Panc1 (cell line): ENCODE measurements at regions not wholly inside any gene's neighbourhood (a gene's known extent, or its start where the extent isn't known, plus 50 kb on each side); places are given as distances from the start of the nearest gene placed in this dataset.

Experiments
- ATAC-seq: fragments of 200-7000 bp; cut with Tn5 transposase; 2 replicates; pipeline ENCODE4 v1.9.1; 2020; ENCODE audit warnings: mild to moderate bottlenecking, moderate library complexity
- BruUV-seq: library from RNA; stranded (reverse); fragments of 400-500 nt; replicated peaks from 2 replicates; lab custom pipeline; 2021; lab: Mats Ljungman, UMichigan
- CTCF ChIA-PET: fragments of 300-600 bp; sonication (Branson Sonifier 250); formaldehyde crosslinking; loops from one replicate; lab custom pipeline; 2022; ENCODE audit warnings: antibody characterized with exemption; lab: Charles Lee
- POLR2A ChIA-PET: fragments of 300-600 bp; sonication (Branson Sonifier 250); formaldehyde crosslinking; loops from one replicate; lab custom pipeline; 2022; ENCODE audit warnings: antibody characterized with exemption; lab: Charles Lee
- DNase-seq: peaks from one replicate; pipeline ENCODE4 v3.0.0-alpha.2; 2010; ENCODE audit warnings: low read depth, low spot score
- H3K27ac ChIP-seq: 2 replicates; pipeline ENCODE4 v1.5.1; 2011; ENCODE audit warnings: mild to moderate bottlenecking, low read length, inconsistent platforms
- H3K27me3 ChIP-seq: fragments of 200-500 bp; sonication (Bioruptor generic); 2 replicates; pipeline ENCODE4 v1.6.0; 2014; ENCODE audit warnings: low read length, inconsistent platforms; ENCODE audit not compliant: control insufficient read depth, insufficient read depth
- H3K36me3 ChIP-seq: fragments of 200-500 bp; sonication (Bioruptor generic); 2 replicates; pipeline ENCODE4 v1.5.1; 2014; ENCODE audit warnings: inconsistent platforms, mild to moderate bottlenecking, low read length, moderate library complexity; ENCODE audit not compliant: control insufficient read depth, insufficient read depth
- H3K4me1 ChIP-seq: 2 replicates; pipeline ENCODE4 v1.5.1; 2011; ENCODE audit warnings: inconsistent platforms, mild to moderate bottlenecking, low read length, moderate library complexity; ENCODE audit not compliant: control insufficient read depth, insufficient read depth
- H3K4me3 ChIP-seq, 2 experiments: 2 replicates each; pipeline ENCODE4 v1.5.1; 2011 to 2012; ENCODE audit warnings: low read depth in 2 of 2, low read length in 2 of 2, mild to moderate bottlenecking in 2 of 2, inconsistent platforms in 1 of 2, moderate library complexity in 1 of 2
- H3K9me3 ChIP-seq: fragments of 200-500 bp; sonication (Bioruptor generic); 2 replicates; pipeline ENCODE4 v1.5.1; 2014; ENCODE audit warnings: low read depth, mild to moderate bottlenecking, inconsistent platforms, low read length, moderate library complexity; ENCODE audit not compliant: control insufficient read depth, insufficient read depth
- CTCF ChIP-seq: fragments of 450-650 bp; IDR thresholded peaks from 2 replicates; pipeline ENCODE4 v1.5.1; 2017; ENCODE audit warnings: mild to moderate bottlenecking
- POLR2AphosphoS5 ChIP-seq: IDR thresholded peaks from 2 replicates; pipeline ENCODE4 v1.6.1; 2012; ENCODE audit warnings: mild to moderate bottlenecking, low read depth, low read length, moderate library complexity
- REST ChIP-seq, 2 experiments: IDR thresholded peaks; 2 replicates each; pipeline ENCODE4 v1.6.1; 2011 to 2012; ENCODE audit warnings: low read depth in 2 of 2, control low read depth in 1 of 2, low read length in 1 of 2, mild to moderate bottlenecking in 1 of 2, moderate library complexity in 1 of 2; ENCODE audit not compliant: insufficient read depth in 1 of 2
- SIN3A ChIP-seq: IDR thresholded peaks from 2 replicates; pipeline ENCODE4 v1.6.1; 2012; ENCODE audit warnings: low read depth, mild to moderate bottlenecking, low read length, moderate library complexity, borderline replicate concordance; ENCODE audit not compliant: insufficient read depth
- TCF7L2 ChIP-seq: IDR thresholded peaks from 2 replicates; pipeline ENCODE4 v1.6.1; 2011; ENCODE audit warnings: mild to moderate bottlenecking, low read depth, low read length, inconsistent platforms
- in situ Hi-C: cut with HindIII; loops from 2 replicates; pipeline ENCODE4 v1.10.0; 2016; ENCODE audit warnings: low sequenced_read_pairs, low pct_unique_long_range_greater_than_20kb
- intact Hi-C: fragments of 100-400 bp; cut with micrococcal nuclease; formaldehyde crosslinking; loops from one replicate; pipeline ENCODE4 v1.10.0; 2022; ENCODE audit not compliant: unreplicated experiment

- CTCF ChIA-PET = no interaction called here
Measured at GRCh38 chr10:118966076-118966849, 63.3 kb upstream of the NANOS1 start.

GRCh38 chr10:118966850-118967125, 62.7 kb upstream of the NANOS1 start:
- ChIA-PET CTCF (no interaction called here), POLR2A (no interaction called here)
- in situ Hi-C loops = no loop called here
- Histone ChIP-seq H3K27ac (no peak overlapping the region), H3K27me3 (no peaks in the 10 kb centered on the region), H3K9me3 (no peaks in the 10 kb centered on the region), H3K4me1 (no peaks in the 10 kb centered on the region; the same call in 1 of the 2 replicates), H3K4me3 (no peak overlapping the region), H3K36me3 (no peaks in the 10 kb centered on the region)
- no peak for DNase-seq
- intact Hi-C loops = no loop called here
- no TSS peak for BruUV-seq
- no peak for ATAC-seq
- TF ChIP-seq SIN3A (no peak), CTCF (no peak), REST (IDR thresholded peaks at IDR 0.05; ENCODE audit: insufficient read depth in 1 of 2, low read depth in 2 of 2, low read length in 1 of 2) (no peak), TCF7L2 (no peak), POLR2AphosphoS5 (no peak)

More at GRCh38 chr10:118966076-118966849, 63.3 kb upstream of the NANOS1 start:
- no peak overlapping the region for H3K4me3 ChIP-seq
- POLR2A ChIA-PET = no interaction called here
- H3K36me3 ChIP-seq = no peaks in the 10 kb centered on the region
- H3K4me1 ChIP-seq = peaks cover under 1% of the 10 kb centered on the region; the same call in 1 of the 2 replicates
- intact Hi-C loops (no loop called here), in situ Hi-C loops (no loop called here)
- ATAC-seq = 0 out of 2 replicates have a peak, but pooled peaks have one; percentile 22
- no peaks in the 10 kb centered on the region for H3K27me3 ChIP-seq
- no peak overlapping the region for H3K27ac ChIP-seq
- H3K9me3 ChIP-seq = no peaks in the 10 kb centered on the region
- no peak for DNase-seq
- TF ChIP-seq REST (IDR thresholded peaks at IDR 0.05; ENCODE audit: insufficient read depth in 1 of 2, low read depth in 2 of 2, low read length in 1 of 2) (no peak), CTCF (no peak), SIN3A (no peak), POLR2AphosphoS5 (no peak), TCF7L2 (no peak)
- no TSS peak for BruUV-seq
